ENCODE measurements at regions not wholly inside any gene's neighbourhood (a gene's known extent, or its start where the extent isn't known, plus 50 kb on each side); places are given as distances from the start of the nearest gene placed in this dataset.
"Not testable (repeated sequence)": the region's sequence is repeated elsewhere in the genome, so short reads cannot be mapped to it uniquely, and the experiment has no call there.

DNA sequence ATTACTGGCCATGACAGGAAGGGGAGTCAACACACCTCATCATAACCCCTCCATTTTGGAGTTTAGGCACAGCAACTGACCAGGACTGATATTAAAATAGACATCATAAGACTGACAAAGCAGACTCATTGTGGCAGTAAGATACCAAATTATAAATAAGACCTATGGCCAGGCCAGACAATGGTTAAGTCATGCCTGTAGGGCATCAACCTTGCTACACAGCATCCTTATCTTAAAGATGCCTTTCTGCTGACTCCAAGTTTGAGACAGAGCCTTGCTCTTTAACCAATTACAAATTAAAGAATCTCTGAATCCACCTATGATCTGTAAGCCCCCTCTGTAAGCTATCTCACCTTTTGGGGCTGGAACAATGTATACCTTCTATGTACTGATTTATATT, 65.5 kb downstream of the VCX2 start:
- no peak for DNase-seq

DNA sequence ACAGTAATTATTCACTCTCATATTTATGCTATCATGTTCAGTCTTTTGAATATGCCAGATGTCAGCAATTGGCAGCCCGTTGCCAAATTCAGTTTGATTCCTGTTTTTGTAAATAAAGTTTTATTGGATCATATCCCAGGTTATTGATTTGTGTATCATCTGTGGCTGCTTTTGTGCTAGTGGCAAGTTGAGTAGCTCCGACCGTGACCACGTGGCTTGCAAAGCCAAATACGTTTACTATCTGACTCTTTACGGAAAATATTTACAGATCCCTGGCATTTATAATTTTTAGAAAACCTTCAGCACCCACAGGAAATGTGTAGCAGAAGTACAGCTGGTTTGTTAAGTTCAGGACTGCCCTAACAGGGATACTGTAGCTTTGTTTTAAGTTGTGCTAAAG, 67.4 kb downstream of the VCX2 start:
- DNase-seq, result no peak

DNA sequence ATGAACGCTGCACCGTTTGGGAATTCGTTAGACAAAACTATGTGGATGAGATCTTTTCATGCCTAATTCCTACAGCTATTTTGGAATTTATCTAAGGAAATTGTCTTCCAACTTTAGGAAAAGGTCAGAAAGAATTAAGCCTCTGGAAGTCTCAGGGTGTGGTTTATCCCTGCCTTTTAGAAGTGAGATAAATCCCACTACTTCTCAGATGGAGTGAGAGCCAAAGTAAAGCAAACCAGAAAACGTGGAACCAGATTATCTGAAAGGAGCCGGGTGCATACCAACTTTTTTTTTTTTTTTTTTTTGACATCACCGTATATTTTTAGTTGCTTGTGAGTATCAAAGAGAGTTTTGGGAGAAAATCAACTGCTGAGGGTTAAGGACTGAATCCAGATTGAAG, 79.6 kb downstream of the VCX2 start:
- DNase-seq, result no peak

DNA sequence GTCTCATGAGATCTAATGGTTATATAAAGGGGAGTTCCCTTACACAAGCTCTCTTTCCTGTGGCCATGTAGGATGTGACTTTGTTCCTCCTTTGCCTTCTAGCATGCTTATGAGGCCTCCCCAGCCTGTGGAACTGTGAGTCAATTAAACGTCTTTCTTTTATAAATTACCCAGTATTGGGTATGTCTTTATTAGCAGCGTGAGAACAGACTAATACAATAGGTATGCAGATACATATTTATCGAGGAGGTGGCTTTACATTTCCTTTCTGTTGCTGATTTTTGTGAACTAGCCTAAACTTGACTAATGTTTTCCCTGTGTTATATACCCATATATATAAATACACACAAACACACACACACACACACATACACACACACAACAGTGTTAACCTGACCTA, 80.2 kb downstream of the VCX2 start:
- no peak for DNase-seq

DNA sequence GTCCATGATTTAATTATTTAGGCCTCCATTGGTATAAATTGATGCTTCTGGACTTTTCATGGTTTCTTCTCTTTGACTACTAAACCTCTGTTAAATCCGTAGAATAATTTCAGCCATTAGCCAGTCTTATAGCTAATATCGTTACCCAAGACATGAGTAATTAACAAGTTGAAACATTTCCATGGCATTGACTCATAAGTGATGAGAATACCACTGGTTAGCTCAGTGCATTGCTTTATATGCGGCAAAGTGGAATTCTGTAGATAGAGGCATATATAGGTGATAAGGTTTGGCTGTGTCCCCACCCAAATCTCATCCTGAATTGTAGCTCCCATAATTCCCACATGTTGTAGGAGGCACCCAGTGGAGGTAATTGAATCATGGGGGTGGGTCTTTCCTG, 80.6 kb downstream of the VCX2 start:
- DNase-seq, result no peak

DNA sequence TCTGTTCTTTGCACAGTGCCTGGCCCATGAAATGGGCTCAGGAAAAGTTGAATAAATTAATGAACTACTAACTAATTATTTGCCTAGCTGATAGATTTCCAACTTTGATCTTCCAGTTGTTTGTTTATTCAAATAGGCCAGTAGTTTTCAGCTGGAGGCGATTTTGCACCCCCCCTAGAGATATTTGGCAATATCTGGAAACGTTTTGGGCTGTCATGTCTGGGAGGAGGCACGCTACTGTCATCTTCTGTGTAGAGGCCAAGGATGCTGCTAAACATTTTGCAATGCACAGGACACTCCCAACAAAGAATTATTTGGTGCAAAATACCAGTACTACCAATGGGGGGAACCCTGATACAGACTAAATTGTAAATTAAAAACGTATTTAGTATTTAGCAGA, 81.9 kb downstream of the VCX2 start:
- no peak for DNase-seq

DNA sequence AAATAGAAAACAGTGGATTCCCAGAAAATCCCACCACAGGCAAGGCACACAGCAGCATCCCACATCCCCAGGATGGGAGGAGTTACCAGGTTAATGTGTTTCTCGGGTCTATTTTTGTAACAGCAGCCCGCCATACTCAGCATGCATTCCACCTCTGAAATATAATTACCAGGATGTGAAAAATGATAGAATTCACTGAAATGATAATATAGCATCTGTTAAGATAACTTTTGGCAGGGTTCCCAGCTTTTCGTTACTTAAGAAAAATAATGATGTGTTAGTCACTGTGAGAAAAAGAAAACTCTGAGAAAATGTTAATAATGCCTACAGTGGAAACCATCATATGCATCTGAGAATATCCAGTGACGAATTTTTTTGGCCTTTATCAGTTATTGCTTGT, 87.1 kb downstream of the VCX2 start:
- no peak for DNase-seq

DNA sequence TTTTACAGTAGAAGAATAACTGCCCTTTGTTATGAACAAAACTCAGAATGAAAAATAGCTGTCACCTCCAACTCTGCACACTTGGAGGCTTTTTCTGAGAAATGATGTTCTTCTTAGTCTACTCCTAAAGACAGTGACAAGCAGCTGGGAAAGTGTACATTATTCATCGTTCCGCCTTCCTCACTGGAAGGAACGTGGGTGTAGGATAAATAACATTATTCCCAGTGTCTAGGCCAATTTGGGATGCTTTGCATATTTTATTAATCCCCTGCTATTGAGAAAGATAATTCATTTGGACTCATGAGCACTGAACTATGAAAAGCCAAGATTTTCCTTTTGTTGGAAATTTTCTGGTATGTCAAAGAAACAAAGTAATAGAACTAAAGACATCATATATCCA, 87.8 kb downstream of the VCX2 start:
- DNase-seq, result no peak

DNA sequence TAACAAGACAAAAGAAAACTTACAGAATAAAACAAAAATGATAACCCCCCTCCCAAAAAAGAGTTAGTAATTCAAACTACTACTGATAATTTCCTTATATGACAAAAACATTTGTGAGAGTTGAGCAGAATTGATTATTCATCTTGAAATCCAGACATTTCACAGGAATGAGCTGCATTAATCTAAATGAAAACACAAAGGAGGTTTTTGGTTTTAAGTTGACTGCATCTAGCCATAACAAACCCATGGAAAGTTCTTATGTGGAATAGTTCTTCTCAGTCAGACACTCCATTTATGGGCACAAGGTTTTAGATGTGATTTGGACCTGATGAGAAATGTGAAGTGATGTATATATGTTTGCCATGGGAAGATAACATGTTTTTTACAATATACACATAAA, 95.4 kb downstream of the VCX2 start:
- DNase-seq, result no peak

DNA sequence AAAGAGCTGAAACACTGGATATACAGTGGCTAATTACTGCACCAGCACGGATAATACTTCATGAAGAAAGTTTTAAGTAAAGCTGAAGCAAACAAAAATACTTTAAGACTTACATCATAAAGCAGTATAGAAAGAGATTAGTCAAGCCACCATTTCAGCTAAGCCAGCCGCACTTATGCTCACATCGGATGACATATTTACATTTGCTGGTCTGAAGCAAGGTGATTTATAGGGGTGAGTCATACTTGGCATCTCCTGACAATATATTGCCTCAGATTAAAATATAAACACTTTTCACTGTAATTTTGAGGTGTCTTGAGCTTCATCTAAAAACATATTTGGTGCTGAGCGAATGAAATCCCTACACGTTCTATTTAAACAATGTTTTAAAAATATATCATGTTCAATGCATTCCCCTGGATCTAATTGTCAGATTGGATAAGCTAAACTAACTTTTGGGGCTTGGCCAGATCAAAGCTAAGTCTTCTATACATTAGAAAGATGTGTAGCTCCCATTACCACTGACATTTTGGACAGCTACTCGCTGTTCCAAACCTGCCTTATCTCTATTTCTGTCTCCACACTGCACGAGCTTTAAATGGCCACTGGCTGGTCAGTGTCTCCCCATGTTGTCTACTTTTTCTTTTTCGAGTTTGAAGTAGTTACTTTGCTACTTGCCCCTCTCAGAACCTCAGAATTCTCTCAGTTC, 103.2 kb downstream of the VCX2 start:
- DNase-seq, result no peak

DNA sequence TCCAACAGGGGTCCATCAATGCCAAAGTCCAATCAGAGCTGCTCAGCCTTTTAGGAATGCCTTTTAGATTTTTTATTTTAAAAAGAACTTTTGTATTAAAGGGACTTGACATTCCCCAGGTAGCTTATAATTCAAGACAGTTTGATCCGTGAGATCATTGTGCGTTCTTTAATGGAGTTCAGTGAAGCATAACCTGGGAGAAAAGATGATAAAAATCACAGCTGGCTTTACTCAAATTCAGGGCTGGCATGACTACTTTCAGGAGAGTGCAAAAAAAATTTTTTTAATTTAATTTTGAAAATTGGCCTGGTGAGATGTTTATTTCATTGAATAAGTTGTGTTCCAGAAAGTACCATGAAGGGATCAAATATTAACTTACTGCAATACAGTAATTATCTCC, 118.2 kb downstream of the VCX2 start:
- no peak for DNase-seq

DNA sequence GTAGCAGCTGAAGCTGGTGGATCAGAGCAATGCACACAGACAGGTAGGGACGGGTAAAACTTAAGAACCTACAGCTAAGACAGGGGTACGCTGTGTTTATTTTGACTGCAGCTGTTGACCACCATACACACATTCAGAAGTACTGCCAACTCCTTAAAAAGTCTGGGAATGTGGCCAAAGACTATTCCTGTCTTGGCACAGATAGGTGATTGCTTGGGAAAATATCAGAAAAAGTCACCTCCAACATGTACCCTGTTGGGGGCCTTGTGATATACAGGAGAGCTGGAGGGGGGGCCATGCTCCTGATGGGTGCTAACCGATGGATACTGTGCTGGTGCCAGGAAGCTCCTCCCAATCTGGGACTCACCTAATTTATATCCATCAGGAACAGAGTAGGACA, 121.2 kb downstream of the VCX2 start:
- no peak for DNase-seq

DNA sequence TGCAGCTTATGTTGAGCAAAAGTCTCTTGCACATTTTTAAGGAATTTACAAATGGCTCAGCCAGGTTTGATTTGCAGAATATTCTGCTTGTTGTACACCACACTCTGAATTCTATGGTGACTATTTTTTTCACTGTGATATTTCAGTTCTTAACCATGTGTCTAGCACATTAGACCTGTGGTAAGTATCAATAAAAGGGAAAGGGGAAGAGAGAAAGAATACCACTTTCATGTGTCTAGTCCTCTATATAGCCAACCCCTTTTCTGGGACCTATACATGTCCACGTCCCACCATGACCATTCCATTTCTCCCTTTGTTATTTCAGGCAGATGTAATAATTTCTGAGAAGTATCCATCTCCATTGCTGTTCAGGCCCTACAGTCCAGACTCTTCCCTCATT, 121.3 kb upstream of the PNPLA4 start:
- no peak for DNase-seq

DNA sequence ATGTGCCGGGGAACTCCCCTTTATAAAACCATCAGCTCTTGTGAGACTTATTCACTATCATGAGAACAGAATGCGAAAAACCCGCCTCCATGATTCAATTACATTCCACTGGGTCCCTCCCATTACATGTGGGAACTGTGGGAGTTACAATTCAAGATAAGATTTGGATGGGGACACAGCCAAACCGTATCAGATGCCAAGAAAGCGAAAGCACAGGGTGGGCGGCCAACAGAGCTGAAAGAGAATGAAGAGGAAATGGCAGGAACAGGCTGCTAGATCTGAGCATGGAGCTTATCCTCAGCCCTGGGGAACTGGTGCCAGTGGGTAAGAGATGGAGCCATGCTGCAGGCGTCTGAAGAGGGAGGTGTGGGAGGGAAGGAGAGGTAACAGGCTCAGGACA, 117.7 kb upstream of the PNPLA4 start:
- DNase-seq, result no peak

DNA sequence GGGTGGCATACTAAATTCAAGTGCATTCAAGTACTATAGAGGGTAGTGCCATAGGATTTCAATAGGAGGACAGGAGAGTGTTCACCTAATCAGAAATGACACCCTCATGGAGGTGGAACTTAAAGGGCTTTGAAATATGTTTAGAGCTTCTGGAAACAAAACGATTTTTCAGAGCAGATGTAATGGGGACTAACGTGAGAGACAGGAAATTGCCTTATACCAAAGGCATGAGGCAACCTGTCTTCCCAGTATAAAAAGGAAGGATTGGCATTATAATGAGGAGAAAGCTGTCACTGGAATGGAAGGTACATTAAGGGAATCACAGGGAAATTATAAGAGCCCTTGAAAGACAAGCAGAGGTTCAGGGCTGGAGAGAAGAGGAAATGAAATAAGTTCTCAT, 116.3 kb upstream of the PNPLA4 start:
- no peak for DNase-seq

DNA sequence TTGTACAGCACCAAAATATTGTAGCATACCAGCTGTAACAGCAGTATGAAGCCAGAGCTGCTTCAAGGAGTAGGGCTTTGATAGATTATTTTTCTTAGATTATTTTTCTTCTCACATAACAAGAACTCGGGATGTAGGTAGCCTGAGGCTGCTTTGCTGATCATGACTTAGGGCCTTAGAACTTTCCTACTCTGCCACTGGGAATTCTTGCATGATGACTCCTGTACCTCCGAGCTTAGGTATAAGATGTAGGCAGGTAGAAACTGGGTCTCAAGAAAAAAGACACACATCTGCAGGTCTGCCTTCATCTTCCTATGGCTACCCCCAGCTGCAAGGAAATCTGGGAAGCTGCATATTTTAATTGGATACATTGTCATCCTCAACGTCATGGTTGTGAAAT, 115.9 kb upstream of the PNPLA4 start:
- DNase-seq, result no peak

DNA sequence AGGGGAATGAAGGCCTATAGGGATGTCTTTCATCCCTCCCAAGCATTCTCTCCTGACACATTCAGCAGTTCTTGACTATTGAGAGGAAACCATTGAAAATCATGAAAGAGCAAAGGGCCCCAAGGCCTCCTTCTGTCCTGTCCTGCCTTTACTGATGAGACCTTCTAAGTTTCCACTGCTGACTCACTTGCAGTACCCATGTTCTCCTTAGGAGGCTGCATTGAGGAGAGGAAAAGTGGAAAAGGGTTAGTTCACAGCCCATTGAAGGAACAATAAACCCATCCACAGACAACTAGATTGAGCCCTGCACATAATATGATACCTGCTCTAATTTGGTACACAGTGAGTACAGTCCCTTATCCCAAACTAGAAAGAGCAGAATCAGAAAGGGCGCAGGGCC, 115.1 kb upstream of the PNPLA4 start:
- DNase-seq, result peak; percentile 1

DNA sequence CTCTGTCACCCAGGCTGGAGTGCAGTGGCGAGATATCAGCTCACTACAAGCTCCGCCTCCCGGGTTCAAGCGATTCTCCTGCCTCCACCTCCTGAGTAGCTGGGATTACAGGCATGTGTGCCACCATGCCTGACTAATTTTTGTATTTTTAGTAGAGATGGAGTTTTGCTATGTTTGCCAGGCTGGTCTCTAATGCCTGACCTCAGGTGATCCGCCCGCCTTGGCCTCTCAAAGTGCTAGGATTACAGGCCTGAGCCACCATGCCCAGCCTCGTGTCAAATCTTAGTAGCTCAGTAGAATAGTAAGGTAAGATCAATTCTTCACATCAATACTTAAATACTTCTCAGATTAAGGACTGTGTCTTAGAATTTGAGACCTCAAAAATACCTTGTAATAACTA, 112.5 kb upstream of the PNPLA4 start:
- DNase-seq, result not testable (repeated sequence)

DNA sequence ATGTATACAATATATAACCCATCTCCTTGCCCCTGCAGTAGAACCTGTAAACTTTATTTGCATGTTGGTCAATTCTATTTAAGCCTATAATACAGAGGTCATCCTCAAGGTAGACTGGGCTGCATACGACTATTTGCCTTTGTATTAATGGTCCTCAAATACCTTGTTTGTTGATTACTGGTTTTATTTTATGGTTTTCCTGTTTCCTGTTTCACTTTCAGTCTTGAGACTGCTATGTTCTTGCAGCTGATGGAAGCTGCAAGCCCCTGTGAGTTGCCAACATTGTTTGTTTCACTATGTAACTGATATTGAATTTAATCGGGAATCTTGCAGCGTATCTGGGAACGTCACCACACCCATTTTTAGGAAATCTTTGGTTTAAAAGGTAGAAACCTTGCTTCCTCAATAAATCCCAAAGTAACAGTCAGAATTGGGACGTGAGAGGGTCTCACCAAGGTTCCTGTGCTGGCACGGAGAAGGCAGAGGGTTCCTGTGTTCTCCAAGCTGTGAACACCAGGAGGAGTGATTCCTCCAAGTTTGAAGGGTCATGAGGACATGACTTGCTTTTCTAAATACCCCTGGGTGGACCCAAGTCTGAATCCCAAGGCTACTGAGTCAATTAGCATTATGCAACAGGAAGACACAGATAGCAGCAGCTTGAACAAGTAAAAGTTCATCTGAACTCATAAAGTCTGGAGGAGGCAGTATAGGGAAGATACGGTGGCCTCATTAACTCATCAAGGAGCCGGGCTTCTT, 110.6 kb upstream of the PNPLA4 start:
- DNase-seq, result no peak

DNA sequence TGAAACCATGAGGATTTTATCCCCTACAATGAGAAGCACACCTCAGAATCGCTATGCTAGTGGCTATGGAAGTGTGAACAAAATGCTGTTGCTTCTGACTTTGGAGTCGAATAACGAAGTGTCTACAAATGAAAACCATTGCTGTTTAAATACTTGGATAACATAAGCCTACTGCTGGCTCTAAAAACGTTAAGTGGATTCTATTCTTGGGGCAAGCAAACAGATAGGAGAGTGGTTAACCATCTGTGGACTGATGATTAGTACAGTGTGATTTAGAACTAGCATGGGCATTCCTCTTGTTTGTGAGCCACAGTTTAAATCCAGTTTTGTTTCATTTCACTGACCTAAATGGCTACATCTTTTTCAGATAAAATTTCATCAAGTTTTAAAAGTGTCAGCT, 109.7 kb upstream of the PNPLA4 start:
- no peak for DNase-seq

DNA sequence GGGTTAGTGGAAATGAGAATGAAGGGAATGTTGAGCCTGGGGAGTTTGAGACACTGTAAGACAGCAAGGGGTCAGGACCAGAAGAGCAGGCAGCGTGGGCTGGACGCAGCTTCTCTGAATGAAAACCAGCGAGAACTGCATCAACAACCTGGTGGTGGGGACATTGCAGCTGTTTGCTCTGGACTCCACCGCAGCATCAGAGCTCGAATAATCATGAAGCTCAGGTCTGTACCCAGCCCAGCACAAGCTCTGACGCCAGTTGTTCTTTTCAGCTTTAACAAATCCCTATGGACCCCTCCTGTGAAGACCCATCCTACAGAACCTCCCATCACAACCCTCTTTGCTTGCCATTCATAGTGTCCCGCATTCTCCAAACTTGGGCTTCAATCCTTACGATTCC, 106.8 kb upstream of the PNPLA4 start:
- no peak for DNase-seq

DNA sequence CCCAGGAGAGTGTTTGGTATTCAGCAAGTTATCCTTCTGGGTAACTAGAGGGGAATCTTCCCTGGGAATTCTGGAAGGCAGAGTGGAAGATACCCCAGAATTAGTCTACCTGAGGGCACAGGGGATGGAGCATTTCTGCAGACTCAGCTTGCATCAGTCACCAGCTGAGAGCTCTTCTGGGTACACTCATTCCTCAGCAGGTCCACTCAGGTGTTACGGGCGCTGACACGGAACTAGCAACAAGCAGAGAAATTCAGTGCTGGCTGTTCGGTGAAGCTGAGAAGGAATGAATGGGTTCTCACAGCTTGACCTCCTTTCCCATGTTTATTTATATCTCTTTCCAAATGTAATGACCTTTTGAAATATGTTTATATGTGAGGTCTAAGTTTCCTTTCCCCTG, 106.0 kb upstream of the PNPLA4 start:
- no peak for DNase-seq

DNA sequence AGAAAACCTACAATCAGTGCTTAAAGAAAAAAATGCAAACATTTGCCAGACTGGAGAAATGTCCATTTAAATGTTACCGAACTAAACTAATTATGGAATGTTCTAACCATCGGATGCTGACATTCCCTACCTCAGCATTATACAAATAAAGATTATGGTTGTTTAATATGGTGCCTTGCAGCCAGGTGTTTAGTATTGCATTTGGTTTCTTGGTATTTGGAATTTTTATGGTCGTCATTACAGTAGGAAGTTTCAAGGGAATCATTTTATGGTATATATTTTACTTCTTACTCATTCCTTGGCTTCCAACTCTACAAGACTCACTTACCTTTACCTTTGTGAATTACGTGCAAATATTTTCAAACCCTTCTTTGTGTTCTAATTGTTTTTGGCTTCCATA, 103.1 kb upstream of the PNPLA4 start:
- no peak for DNase-seq

DNA sequence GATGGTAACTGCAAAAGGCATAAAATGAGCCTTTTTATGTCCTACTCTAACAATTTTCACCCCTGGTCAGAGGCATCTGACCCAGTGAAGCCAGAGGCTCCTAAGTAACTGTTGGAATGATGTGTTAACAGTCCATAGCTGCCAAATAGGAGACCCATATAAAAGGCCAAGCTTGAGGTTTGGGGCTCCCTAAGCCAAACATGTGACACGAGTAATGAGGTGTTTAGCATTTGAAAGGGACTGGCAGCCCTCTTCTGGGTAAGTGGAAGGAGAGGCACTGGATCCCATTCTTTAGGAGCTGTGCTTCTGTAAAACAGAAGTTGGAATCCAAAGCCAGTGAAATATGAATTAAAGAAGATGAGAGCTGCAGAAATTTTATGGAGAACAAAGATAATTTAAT, 100.6 kb upstream of the PNPLA4 start:
- no peak for DNase-seq

DNA sequence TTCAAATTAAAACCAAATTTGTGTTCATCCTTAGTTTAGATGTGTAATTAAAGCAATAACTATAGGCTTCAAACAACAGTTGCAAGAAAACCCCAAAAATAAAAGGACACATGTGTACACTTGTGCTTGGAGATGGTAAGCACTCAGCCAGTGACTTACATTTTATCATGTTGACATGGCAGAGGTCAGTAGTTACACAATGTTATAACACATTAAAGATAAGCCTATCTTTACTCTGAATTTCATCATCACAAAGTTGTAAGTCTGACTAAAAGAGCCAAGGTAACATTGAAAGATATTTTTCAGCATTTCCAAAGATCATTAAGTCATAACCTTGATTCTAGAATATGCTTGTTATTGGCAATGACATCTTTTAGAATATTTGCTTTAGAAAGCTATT, 98.5 kb upstream of the PNPLA4 start:
- no peak for DNase-seq
